ENCODE measurements at regions not wholly inside any gene's neighbourhood (a gene's known extent, or its start where the extent isn't known, plus 50 kb on each side); places are given as distances from the start of the nearest gene placed in this dataset.

DNA sequence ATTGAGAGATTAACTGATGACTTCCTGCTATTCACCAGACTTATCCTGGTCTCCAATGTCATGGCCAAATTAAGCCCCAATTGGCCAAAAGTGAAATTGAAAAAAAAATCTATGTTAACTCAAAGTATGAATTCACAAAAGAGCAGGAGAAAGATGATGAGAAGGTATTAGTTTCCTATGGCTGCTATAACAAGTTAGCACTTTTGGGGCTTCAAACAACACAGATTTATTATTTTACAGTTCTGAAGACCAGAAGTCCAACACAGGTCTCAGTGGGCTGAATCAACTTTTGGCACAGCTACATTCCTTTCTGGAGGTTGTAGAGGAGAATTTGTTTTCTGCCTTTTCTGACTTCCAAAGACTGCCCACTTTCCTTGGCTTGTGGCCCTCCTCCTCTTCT is 78.6 kb upstream of the TLE1 start:
- Histone ChIP-seq H3K9me3 (replicated peaks in 1 of 2; ENCODE audit: control insufficient read depth in 1 of 2, insufficient read depth in 1 of 2, low read length in 2 of 2) (no peaks in the 10 kb centered on the region), H3K79me2 (ENCODE audit: insufficient read depth, low read length) (no peaks in the 10 kb centered on the region), H3K4me2 (replicated peaks; ENCODE audit: extremely low read depth, low read length, poor library complexity, severe bottlenecking) (no peak overlapping the region), H3K27ac (ENCODE audit: low read depth in 1 of 2, low read length in 2 of 2) (no peak overlapping the region), H2AFZ (ENCODE audit: insufficient read depth, low read depth, low read length, poor library complexity, severe bottlenecking) (no peak overlapping the region), H3K9ac (ENCODE audit: insufficient read depth, low read length, poor library complexity, severe bottlenecking) (no peak overlapping the region), H4K20me1 (ENCODE audit: insufficient read depth, low read length) (no peaks in the 10 kb centered on the region), H3K4me3 (replicated peaks in 1 of 3; ENCODE audit: low read depth in 2 of 3, low read length in 3 of 3) (no peak overlapping the region), H3K36me3 (replicated peaks in 1 of 2; ENCODE audit: control insufficient read depth in 1 of 2, insufficient read depth in 2 of 2, low read length in 2 of 2) (no peaks in the 10 kb centered on the region), H3K27me3 (ENCODE audit: control insufficient read depth in 2 of 2, insufficient read depth in 2 of 2, low read length in 2 of 2) (no peaks in the 10 kb centered on the region), H3K4me1 (ENCODE audit: control insufficient read depth in 1 of 2, insufficient read depth in 2 of 2, low read length in 2 of 2) (no peaks in the 10 kb centered on the region)
- Mint-ChIP-seq H3K4me3 (no peak overlapping the region), H3K9me3 (peaks cover 0 to 8% (median 3%) of the 10 kb centered on the region in 7 donors), H3K27ac (no peak overlapping the region), H3K4me1 (no peaks in the 10 kb centered on the region), H3K36me3 (no peaks in the 10 kb centered on the region), H3K27me3 (ENCODE audit: low read depth in 3 of 3) (peaks cover 0 to 2% (median 0%) of the 10 kb centered on the region in 3 donors)
- DNase-seq, result no peak
- intact Hi-C loops (cut with micrococcal nuclease), result no loop called here
- TF ChIP-seq, protein P1, sequence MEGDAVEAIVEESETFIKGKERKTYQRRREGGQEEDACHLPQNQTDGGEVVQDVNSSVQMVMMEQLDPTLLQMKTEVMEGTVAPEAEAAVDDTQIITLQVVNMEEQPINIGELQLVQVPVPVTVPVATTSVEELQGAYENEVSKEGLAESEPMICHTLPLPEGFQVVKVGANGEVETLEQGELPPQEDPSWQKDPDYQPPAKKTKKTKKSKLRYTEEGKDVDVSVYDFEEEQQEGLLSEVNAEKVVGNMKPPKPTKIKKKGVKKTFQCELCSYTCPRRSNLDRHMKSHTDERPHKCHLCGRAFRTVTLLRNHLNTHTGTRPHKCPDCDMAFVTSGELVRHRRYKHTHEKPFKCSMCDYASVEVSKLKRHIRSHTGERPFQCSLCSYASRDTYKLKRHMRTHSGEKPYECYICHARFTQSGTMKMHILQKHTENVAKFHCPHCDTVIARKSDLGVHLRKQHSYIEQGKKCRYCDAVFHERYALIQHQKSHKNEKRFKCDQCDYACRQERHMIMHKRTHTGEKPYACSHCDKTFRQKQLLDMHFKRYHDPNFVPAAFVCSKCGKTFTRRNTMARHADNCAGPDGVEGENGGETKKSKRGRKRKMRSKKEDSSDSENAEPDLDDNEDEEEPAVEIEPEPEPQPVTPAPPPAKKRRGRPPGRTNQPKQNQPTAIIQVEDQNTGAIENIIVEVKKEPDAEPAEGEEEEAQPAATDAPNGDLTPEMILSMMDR (IDR thresholded peaks at IDR 0.05), result no peak

DNA sequence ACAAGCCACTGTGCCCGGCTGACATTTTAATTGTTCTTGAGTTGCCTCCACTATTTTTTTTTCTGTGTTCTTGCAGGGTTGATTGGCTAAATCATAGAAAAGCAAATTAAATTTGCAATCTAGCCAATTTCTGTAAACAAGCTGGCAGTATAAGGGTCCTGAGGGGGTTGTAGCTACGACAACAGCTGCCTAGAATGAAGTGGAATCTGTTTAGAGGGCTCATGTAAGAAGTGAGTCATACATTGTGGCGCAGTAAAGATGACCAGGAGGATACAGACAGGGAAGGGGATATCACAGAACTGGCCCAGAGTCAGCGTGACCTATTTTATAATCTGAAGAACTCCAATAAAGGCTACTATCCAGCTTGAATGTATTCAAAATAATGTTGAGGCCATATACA is 82.2 kb upstream of the TLE1 start:
- intact Hi-C loops (cut with micrococcal nuclease), result no loop called here
- H3K27ac Mint-ChIP-seq, result no peak overlapping the region
- H3K9me3 Mint-ChIP-seq, result peaks cover 0 to 8% (median 0%) of the 10 kb centered on the region in 7 donors

More for the DNA sequence above, 82.2 kb upstream of the TLE1 start:
- H2AFZ ChIP-seq (ENCODE audit: insufficient read depth, low read depth, low read length, poor library complexity, severe bottlenecking), result no peak overlapping the region
- no peak overlapping the region for H3K4me3 Mint-ChIP-seq
- no peaks in the 10 kb centered on the region for H3K36me3 ChIP-seq (replicated peaks in 1 of 2; ENCODE audit: control insufficient read depth in 1 of 2, insufficient read depth in 2 of 2, low read length in 2 of 2)
- no peaks in the 10 kb centered on the region for H3K4me1 ChIP-seq (ENCODE audit: control insufficient read depth in 1 of 2, insufficient read depth in 2 of 2, low read length in 2 of 2)
- DNase-seq, result no peak
- H3K27ac ChIP-seq (ENCODE audit: low read depth in 1 of 2, low read length in 2 of 2), result no peak overlapping the region
- peaks cover 0 to 2% (median 0%) of the 10 kb centered on the region in 3 donors for H3K27me3 Mint-ChIP-seq (ENCODE audit: low read depth in 3 of 3)
- H3K4me3 ChIP-seq (replicated peaks in 1 of 3; ENCODE audit: low read depth in 2 of 3, low read length in 3 of 3), result no peak overlapping the region
- WGBS (ENCODE audit: insufficient coverage), result 39% methylated on average over 3 of the region's 4 CpGs
- no peaks in the 10 kb centered on the region for H3K9me3 ChIP-seq (replicated peaks in 1 of 2; ENCODE audit: control insufficient read depth in 1 of 2, insufficient read depth in 1 of 2, low read length in 2 of 2)
- no peak overlapping the region for H3K4me2 ChIP-seq (replicated peaks; ENCODE audit: extremely low read depth, low read length, poor library complexity, severe bottlenecking)
- no peaks in the 10 kb centered on the region for H3K36me3 Mint-ChIP-seq
- no peaks in the 10 kb centered on the region for H4K20me1 ChIP-seq (ENCODE audit: insufficient read depth, low read length)
- TF ChIP-seq, protein P1 (IDR thresholded peaks at IDR 0.05), result no peak
- no peak overlapping the region for H3K9ac ChIP-seq (ENCODE audit: insufficient read depth, low read length, poor library complexity, severe bottlenecking)
- H3K27me3 ChIP-seq (ENCODE audit: control insufficient read depth in 2 of 2, insufficient read depth in 2 of 2, low read length in 2 of 2), result no peaks in the 10 kb centered on the region
- H3K79me2 ChIP-seq (ENCODE audit: insufficient read depth, low read length), result no peaks in the 10 kb centered on the region
- H3K4me1 Mint-ChIP-seq, result no peaks in the 10 kb centered on the region
